Esophagus muscularis mucosa (tissue), 3 donors: ENCODE measurements at regions not wholly inside any gene's neighbourhood (a gene's known extent, or its start where the extent isn't known, plus 50 kb on each side); places are given as distances from the start of the nearest gene placed in this dataset.

Experiments
- CTCF ChIP-seq, 3 experiments: fragments of 200-600 bp in 2 of 3; fragments of 450-650 bp in 1 of 3; sonication (generic) in 2 of 3; IDR thresholded peaks; one replicate each; pipeline ENCODE4 v1.5.1; 2017 to 2019; ENCODE audit warnings: antibody characterized with exemption in 3 of 3, mild to moderate bottlenecking in 2 of 3, moderate library complexity in 1 of 3
- POLR2A ChIP-seq: fragments of 450-650 bp; IDR thresholded peaks from one replicate; pipeline ENCODE4 v1.6.1; 2017; ENCODE audit warnings: antibody characterized with exemption, moderate library complexity, mild to moderate bottlenecking, low read depth
- POLR2AphosphoS5 ChIP-seq, 2 donors: sonication (generic); formaldehyde crosslinking; IDR thresholded peaks; one replicate each; pipeline ENCODE4 v1.6.1; 2017; ENCODE audit warnings: antibody characterized with exemption in 2 of 2

- TF ChIP-seq CTCF (IDR thresholded peaks at IDR 0.05) (no peak), POLR2AphosphoS5 (IDR thresholded peaks at IDR 0.05) (no peak), POLR2A (no peak)
Observed at GRCh38 chr4:177220376-177220775, 89.3 kb upstream of the NEIL3 start.
